ENCODE measurements at regions not wholly inside any gene's neighbourhood (a gene's known extent, or its start where the extent isn't known, plus 50 kb on each side); places are given as distances from the start of the nearest gene placed in this dataset.

DNA sequence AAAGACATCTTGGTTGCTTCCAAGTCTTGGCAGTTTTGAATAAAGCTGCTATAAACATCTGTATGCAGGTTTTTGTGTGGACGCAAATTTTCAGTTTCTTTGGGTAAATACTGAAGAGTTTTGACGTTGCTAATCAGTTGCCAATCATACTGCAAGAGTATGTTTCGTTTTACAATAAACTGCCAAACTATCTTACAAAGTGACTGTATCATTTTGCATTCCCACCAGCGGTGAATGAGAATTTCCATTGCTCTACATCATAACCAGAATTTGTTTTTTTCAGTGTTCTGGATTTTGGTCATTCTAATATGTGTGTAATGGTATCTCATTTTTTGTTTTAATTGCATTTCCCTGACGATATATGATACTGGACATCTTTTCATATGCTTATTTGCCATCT lies 190.8 kb upstream of the PARP11 start:
- Histone ChIP-seq H3K4me3 (ENCODE audit: insufficient read length, low read depth) (no peak overlapping the region), H3K4me1 (ENCODE audit: insufficient read depth, insufficient read length) (no peaks in the 10 kb centered on the region), H3K9me3 (ENCODE audit: insufficient read depth, low read length) (no peaks in the 10 kb centered on the region), H3K9ac (ENCODE audit: insufficient read length, low read depth) (no peak overlapping the region), H3K36me3 (ENCODE audit: insufficient read depth, insufficient read length, low read length) (no peaks in the 10 kb centered on the region), H3K27me3 (ENCODE audit: insufficient read depth, insufficient read length) (no peaks in the 10 kb centered on the region)
- TF ChIP-seq YY1 (IDR thresholded peaks at IDR 0.05; ENCODE audit: insufficient read depth, insufficient read length) (no peak), ZNF274 (IDR thresholded peaks at IDR 0.05; ENCODE audit: low read depth, low read length) (no peak), SUZ12 (IDR thresholded peaks at IDR 0.05; ENCODE audit: extremely low read depth, insufficient read depth, insufficient read length) (no peak)
- DNase-seq (ENCODE audit: low read depth, low spot score) = no peak

DNA sequence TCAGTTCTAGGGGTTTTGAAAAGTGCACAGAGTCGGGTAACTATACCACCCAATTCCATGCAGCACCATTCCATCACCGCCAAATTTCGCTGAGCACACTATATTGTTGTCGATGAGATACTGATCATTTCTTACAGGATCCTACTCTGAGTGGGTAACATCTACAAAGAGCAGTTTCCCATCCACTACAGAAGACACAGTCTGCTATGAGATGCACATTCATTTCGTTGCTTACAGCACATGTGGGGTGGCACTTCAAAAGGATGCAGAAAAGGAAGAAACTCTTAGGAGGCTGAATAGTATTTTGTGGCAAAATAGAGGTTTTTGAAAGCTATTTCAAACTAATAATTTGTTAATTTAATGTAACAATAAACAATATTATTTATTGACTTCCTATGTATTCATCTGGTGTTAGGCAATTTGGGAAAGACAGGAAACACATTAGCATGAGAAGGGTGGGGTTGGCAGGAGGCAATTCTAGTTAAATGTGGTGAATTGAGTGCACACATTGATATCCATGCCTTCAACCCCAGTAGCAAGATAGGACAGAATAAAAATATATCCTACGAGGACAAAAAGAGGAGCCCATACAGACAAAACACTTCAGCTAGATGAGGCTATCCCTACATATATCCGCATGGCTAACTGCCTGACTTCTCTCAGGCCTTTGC lies 186.8 kb upstream of the PARP11 start:
- no peaks in the 10 kb centered on the region for H3K36me3 ChIP-seq (ENCODE audit: insufficient read depth, insufficient read length, low read length)
- no peak for DNase-seq (ENCODE audit: low read depth, low spot score)
- TF ChIP-seq ZNF274 (IDR thresholded peaks at IDR 0.05; ENCODE audit: low read depth, low read length) (no peak), SUZ12 (IDR thresholded peaks at IDR 0.05; ENCODE audit: extremely low read depth, insufficient read depth, insufficient read length) (no peak), YY1 (IDR thresholded peaks at IDR 0.05; ENCODE audit: insufficient read depth, insufficient read length) (no peak)
- no peak overlapping the region for H3K4me3 ChIP-seq (ENCODE audit: insufficient read length, low read depth)
- H3K9me3 ChIP-seq (ENCODE audit: insufficient read depth, low read length) = no peaks in the 10 kb centered on the region
- no peaks in the 10 kb centered on the region for H3K27me3 ChIP-seq (ENCODE audit: insufficient read depth, insufficient read length)
- H3K9ac ChIP-seq (ENCODE audit: insufficient read length, low read depth) = no peak overlapping the region
- H3K4me1 ChIP-seq (ENCODE audit: insufficient read depth, insufficient read length) = no peaks in the 10 kb centered on the region

GRCh38 chr12:4056910-4057845 lies 184.0 kb upstream of the PARP11 start:
- Histone ChIP-seq H3K36me3 (ENCODE audit: insufficient read depth, insufficient read length, low read length) (no peaks in the 10 kb centered on the region), H3K4me1 (ENCODE audit: insufficient read depth, insufficient read length) (no peaks in the 10 kb centered on the region), H3K9me3 (ENCODE audit: insufficient read depth, low read length) (no peaks in the 10 kb centered on the region), H3K27me3 (ENCODE audit: insufficient read depth, insufficient read length) (no peaks in the 10 kb centered on the region), H3K4me3 (ENCODE audit: insufficient read length, low read depth) (no peak overlapping the region), H3K9ac (ENCODE audit: insufficient read length, low read depth) (no peak overlapping the region)
- no peak for DNase-seq (ENCODE audit: low read depth, low spot score)
- TF ChIP-seq SUZ12 (IDR thresholded peaks at IDR 0.05; ENCODE audit: extremely low read depth, insufficient read depth, insufficient read length) (no peak), YY1 (IDR thresholded peaks at IDR 0.05; ENCODE audit: insufficient read depth, insufficient read length) (no peak), ZNF274 (IDR thresholded peaks at IDR 0.05; ENCODE audit: low read depth, low read length) (no peak)

DNA sequence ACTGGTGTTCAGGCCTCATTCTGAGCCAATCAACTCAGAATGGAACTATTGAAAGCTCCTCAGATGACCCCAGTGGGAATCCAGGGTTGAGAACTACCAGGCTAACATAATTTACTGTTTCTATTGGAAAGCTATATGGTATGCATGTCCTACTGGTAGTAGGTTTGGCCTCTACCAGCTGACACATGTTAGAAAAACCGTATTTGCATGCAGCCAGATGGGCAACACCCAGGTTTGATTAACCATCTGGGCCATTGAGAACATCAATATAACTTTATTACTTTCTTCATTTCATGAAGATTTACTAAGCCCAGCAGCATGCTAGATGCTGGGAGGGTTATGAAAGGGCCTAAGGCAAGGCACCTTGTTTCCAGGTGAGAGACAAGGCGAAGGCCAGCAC lies 181.4 kb upstream of the PARP11 start:
- TF ChIP-seq SUZ12 (IDR thresholded peaks at IDR 0.05; ENCODE audit: extremely low read depth, insufficient read depth, insufficient read length) (no peak), YY1 (IDR thresholded peaks at IDR 0.05; ENCODE audit: insufficient read depth, insufficient read length) (no peak), ZNF274 (IDR thresholded peaks at IDR 0.05; ENCODE audit: low read depth, low read length) (no peak)
- Histone ChIP-seq H3K4me3 (ENCODE audit: insufficient read length, low read depth) (no peak overlapping the region), H3K36me3 (ENCODE audit: insufficient read depth, insufficient read length, low read length) (no peaks in the 10 kb centered on the region), H3K27me3 (ENCODE audit: insufficient read depth, insufficient read length) (no peaks in the 10 kb centered on the region), H3K9me3 (ENCODE audit: insufficient read depth, low read length) (no peaks in the 10 kb centered on the region), H3K9ac (ENCODE audit: insufficient read length, low read depth) (no peak overlapping the region), H3K4me1 (ENCODE audit: insufficient read depth, insufficient read length) (no peaks in the 10 kb centered on the region)
- DNase-seq (ENCODE audit: low read depth, low spot score) = no peak

GRCh38 chr12:4052691-4053090 lies 179.5 kb upstream of the PARP11 start:
- no peak for TF ChIP-seq YY1 (IDR thresholded peaks at IDR 0.05; ENCODE audit: insufficient read depth, insufficient read length)
- TF ChIP-seq SUZ12 (IDR thresholded peaks at IDR 0.05; ENCODE audit: extremely low read depth, insufficient read depth, insufficient read length) = no peak
- no peak for TF ChIP-seq ZNF274 (IDR thresholded peaks at IDR 0.05; ENCODE audit: low read depth, low read length)
- Histone ChIP-seq H3K27me3 (ENCODE audit: insufficient read depth, insufficient read length) (no peaks in the 10 kb centered on the region), H3K36me3 (ENCODE audit: insufficient read depth, insufficient read length, low read length) (no peaks in the 10 kb centered on the region), H3K9ac (ENCODE audit: insufficient read length, low read depth) (no peak overlapping the region), H3K4me1 (ENCODE audit: insufficient read depth, insufficient read length) (no peaks in the 10 kb centered on the region), H3K9me3 (ENCODE audit: insufficient read depth, low read length) (no peaks in the 10 kb centered on the region), H3K4me3 (ENCODE audit: insufficient read length, low read depth) (no peak overlapping the region)
- DNase-seq (ENCODE audit: low read depth, low spot score) = no peak

GRCh38 chr12:4051596-4051995 lies 178.4 kb upstream of the PARP11 start:
- Histone ChIP-seq H3K9ac (ENCODE audit: insufficient read length, low read depth) (no peak overlapping the region), H3K4me3 (ENCODE audit: insufficient read length, low read depth) (no peak overlapping the region), H3K9me3 (ENCODE audit: insufficient read depth, low read length) (no peaks in the 10 kb centered on the region), H3K27me3 (ENCODE audit: insufficient read depth, insufficient read length) (no peaks in the 10 kb centered on the region), H3K4me1 (ENCODE audit: insufficient read depth, insufficient read length) (peaks cover 2% of the 10 kb centered on the region), H3K36me3 (ENCODE audit: insufficient read depth, insufficient read length, low read length) (no peaks in the 10 kb centered on the region)
- no peak for DNase-seq (ENCODE audit: low read depth, low spot score)
- no peak for TF ChIP-seq ZNF274 (IDR thresholded peaks at IDR 0.05; ENCODE audit: low read depth, low read length)

- TF ChIP-seq ZNF274 (IDR thresholded peaks at IDR 0.05; ENCODE audit: low read depth, low read length) (no peak), YY1 (IDR thresholded peaks at IDR 0.05; ENCODE audit: insufficient read depth, insufficient read length) (no peak), SUZ12 (IDR thresholded peaks at IDR 0.05; ENCODE audit: extremely low read depth, insufficient read depth, insufficient read length) (no peak)
- Histone ChIP-seq H3K36me3 (ENCODE audit: insufficient read depth, insufficient read length, low read length) (no peaks in the 10 kb centered on the region), H3K4me1 (ENCODE audit: insufficient read depth, insufficient read length) (peaks cover 5% of the 10 kb centered on the region), H3K27me3 (ENCODE audit: insufficient read depth, insufficient read length) (no peaks in the 10 kb centered on the region), H3K9ac (ENCODE audit: insufficient read length, low read depth) (no peak overlapping the region), H3K9me3 (ENCODE audit: insufficient read depth, low read length) (no peaks in the 10 kb centered on the region), H3K4me3 (ENCODE audit: insufficient read length, low read depth) (no peak overlapping the region)
- DNase-seq (ENCODE audit: low read depth, low spot score) = no peak
Measured at GRCh38 chr12:4050340-4050739, 177.1 kb upstream of the PARP11 start.
